ENCODE measurements at regions not wholly inside any gene's neighbourhood (a gene's known extent, or its start where the extent isn't known, plus 50 kb on each side); places are given as distances from the start of the nearest gene placed in this dataset.

GRCh38 chr7:79719216-79719615, 265.7 kb upstream of the MAGI2 start:
- H3K4me3 Mint-ChIP-seq, result no peak overlapping the region
- H3K27ac ChIP-seq, result no peak overlapping the region
- H3K36me3 Mint-ChIP-seq, result no peaks in the 10 kb centered on the region
- H3K9me3 Mint-ChIP-seq, result no peaks in the 10 kb centered on the region
- H3K27me3 Mint-ChIP-seq (ENCODE audit: insufficient read depth, low read depth), result peaks cover 2% of the 10 kb centered on the region
- H3K4me2 ChIP-seq, result no peak overlapping the region
- no peaks in the 10 kb centered on the region for H3K9me3 ChIP-seq (ENCODE audit: low read depth)
- H4K20me1 ChIP-seq (ENCODE audit: low read depth), result no peaks in the 10 kb centered on the region
- DNase-seq (ENCODE audit: low spot score), result no peak
- H3K4me3 ChIP-seq, result no peak overlapping the region
- TF ChIP-seq EZH2 (IDR thresholded peaks at IDR 0.05) (no peak), EZH2phosphoT487 (IDR thresholded peaks at IDR 0.05) (no peak)
- TF ChIP-seq, protein P1, sequence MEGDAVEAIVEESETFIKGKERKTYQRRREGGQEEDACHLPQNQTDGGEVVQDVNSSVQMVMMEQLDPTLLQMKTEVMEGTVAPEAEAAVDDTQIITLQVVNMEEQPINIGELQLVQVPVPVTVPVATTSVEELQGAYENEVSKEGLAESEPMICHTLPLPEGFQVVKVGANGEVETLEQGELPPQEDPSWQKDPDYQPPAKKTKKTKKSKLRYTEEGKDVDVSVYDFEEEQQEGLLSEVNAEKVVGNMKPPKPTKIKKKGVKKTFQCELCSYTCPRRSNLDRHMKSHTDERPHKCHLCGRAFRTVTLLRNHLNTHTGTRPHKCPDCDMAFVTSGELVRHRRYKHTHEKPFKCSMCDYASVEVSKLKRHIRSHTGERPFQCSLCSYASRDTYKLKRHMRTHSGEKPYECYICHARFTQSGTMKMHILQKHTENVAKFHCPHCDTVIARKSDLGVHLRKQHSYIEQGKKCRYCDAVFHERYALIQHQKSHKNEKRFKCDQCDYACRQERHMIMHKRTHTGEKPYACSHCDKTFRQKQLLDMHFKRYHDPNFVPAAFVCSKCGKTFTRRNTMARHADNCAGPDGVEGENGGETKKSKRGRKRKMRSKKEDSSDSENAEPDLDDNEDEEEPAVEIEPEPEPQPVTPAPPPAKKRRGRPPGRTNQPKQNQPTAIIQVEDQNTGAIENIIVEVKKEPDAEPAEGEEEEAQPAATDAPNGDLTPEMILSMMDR (IDR thresholded peaks at IDR 0.05), result no peak
- no peak overlapping the region for H2AFZ ChIP-seq (replicated peaks)
- H3K36me3 ChIP-seq, result no peaks in the 10 kb centered on the region
- H3K27ac Mint-ChIP-seq, result no peak overlapping the region
- no peaks in the 10 kb centered on the region for H3K79me2 ChIP-seq (ENCODE audit: low read depth)
- no peaks in the 10 kb centered on the region for H3K4me1 ChIP-seq
- no peaks in the 10 kb centered on the region for H3K27me3 ChIP-seq
- H3K9ac ChIP-seq, result no peak overlapping the region
- H3F3A ChIP-seq (ENCODE audit: low read depth), result no peaks in the 10 kb centered on the region
- H3K4me1 Mint-ChIP-seq, result no peaks in the 10 kb centered on the region

GRCh38 chr7:79716329-79716728, 262.9 kb upstream of the MAGI2 start:
- Mint-ChIP-seq H3K36me3 (no peaks in the 10 kb centered on the region), H3K9me3 (no peaks in the 10 kb centered on the region), H3K4me3 (no peak overlapping the region), H3K27ac (no peak overlapping the region), H3K27me3 (ENCODE audit: insufficient read depth, low read depth) (peaks cover 2% of the 10 kb centered on the region), H3K4me1 (peaks cover 11% of the 10 kb centered on the region)
- H2AFZ ChIP-seq (replicated peaks), result no peak overlapping the region
- H3K79me2 ChIP-seq (ENCODE audit: low read depth), result no peaks in the 10 kb centered on the region
- no peaks in the 10 kb centered on the region for H4K20me1 ChIP-seq (ENCODE audit: low read depth)
- TF ChIP-seq EZH2 (IDR thresholded peaks at IDR 0.05) (no peak), EZH2phosphoT487 (IDR thresholded peaks at IDR 0.05) (no peak)
- TF ChIP-seq, protein P1 (IDR thresholded peaks at IDR 0.05), result no peak
- H3K36me3 ChIP-seq, result no peaks in the 10 kb centered on the region
- H3K4me2 ChIP-seq, result no peak overlapping the region
- no peak overlapping the region for H3K9ac ChIP-seq
- H3K4me1 ChIP-seq, result no peaks in the 10 kb centered on the region
- H3K27ac ChIP-seq, result no peak overlapping the region
- no peak overlapping the region for H3K4me3 ChIP-seq
- no peaks in the 10 kb centered on the region for H3K9me3 ChIP-seq (ENCODE audit: low read depth)
- H3F3A ChIP-seq (ENCODE audit: low read depth), result no peaks in the 10 kb centered on the region
- DNase-seq (ENCODE audit: low spot score), result no peak
- no peaks in the 10 kb centered on the region for H3K27me3 ChIP-seq

DNA sequence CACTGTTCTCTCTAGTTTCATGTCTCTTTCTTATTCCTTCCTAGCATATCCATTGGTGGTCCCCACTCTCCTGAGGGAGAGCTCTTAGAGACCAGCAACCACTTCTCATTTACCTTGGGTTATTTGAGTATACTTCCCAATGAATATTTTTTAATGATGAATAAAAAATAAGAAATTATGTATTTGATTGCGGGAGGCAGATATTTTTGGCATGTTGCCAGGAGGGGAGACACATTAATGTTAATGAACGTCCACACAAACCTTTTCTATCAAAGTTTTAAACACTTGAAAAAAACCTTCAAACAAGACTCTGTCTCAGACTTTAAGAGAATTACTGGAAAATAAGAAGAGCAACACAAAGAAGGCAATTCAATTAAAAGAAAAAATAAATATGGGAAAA, 260.6 kb upstream of the MAGI2 start:
- Mint-ChIP-seq H3K4me3 (no peak overlapping the region), H3K36me3 (no peaks in the 10 kb centered on the region), H3K27me3 (ENCODE audit: insufficient read depth, low read depth) (peaks cover 2% of the 10 kb centered on the region), H3K9me3 (no peaks in the 10 kb centered on the region), H3K27ac (no peak overlapping the region), H3K4me1 (peaks cover 21% of the 10 kb centered on the region)
- H2AFZ ChIP-seq (replicated peaks), result no peak overlapping the region
- H3K27me3 ChIP-seq, result no peaks in the 10 kb centered on the region
- no peaks in the 10 kb centered on the region for H3K79me2 ChIP-seq (ENCODE audit: low read depth)
- no peaks in the 10 kb centered on the region for H4K20me1 ChIP-seq (ENCODE audit: low read depth)
- H3K9ac ChIP-seq, result no peak overlapping the region
- no peak for DNase-seq (ENCODE audit: low spot score)
- TF ChIP-seq, protein P1 (IDR thresholded peaks at IDR 0.05), result no peak
- no peak overlapping the region for H3K4me3 ChIP-seq
- no peak overlapping the region for H3K4me2 ChIP-seq
- H3K4me1 ChIP-seq, result no peaks in the 10 kb centered on the region
- H3F3A ChIP-seq (ENCODE audit: low read depth), result no peaks in the 10 kb centered on the region
- no peaks in the 10 kb centered on the region for H3K9me3 ChIP-seq (ENCODE audit: low read depth)
- no peaks in the 10 kb centered on the region for H3K36me3 ChIP-seq
- H3K27ac ChIP-seq, result no peak overlapping the region

- H3K9ac ChIP-seq, result no peak overlapping the region
- H2AFZ ChIP-seq (replicated peaks), result no peak overlapping the region
- H3K27me3 ChIP-seq, result no peaks in the 10 kb centered on the region
- no peaks in the 10 kb centered on the region for H3F3A ChIP-seq (ENCODE audit: low read depth)
- no peaks in the 10 kb centered on the region for H4K20me1 ChIP-seq (ENCODE audit: low read depth)
- DNase-seq (ENCODE audit: low spot score), result no peak
- no peaks in the 10 kb centered on the region for H3K36me3 ChIP-seq
- no peaks in the 10 kb centered on the region for H3K27me3 Mint-ChIP-seq (ENCODE audit: insufficient read depth, low read depth)
- TF ChIP-seq, protein P1 (IDR thresholded peaks at IDR 0.05), result no peak
- TF ChIP-seq EZH2 (IDR thresholded peaks at IDR 0.05) (no peak), EZH2phosphoT487 (IDR thresholded peaks at IDR 0.05) (no peak)
- H3K27ac Mint-ChIP-seq, result no peak overlapping the region
- H3K36me3 Mint-ChIP-seq, result no peaks in the 10 kb centered on the region
- H3K4me3 Mint-ChIP-seq, result no peak overlapping the region
- H3K4me2 ChIP-seq, result no peak overlapping the region
- no peaks in the 10 kb centered on the region for H3K79me2 ChIP-seq (ENCODE audit: low read depth)
- H3K9me3 Mint-ChIP-seq, result no peaks in the 10 kb centered on the region
- H3K4me1 ChIP-seq, result no peaks in the 10 kb centered on the region
- H3K27ac ChIP-seq, result no peak overlapping the region
- H3K4me1 Mint-ChIP-seq, result peaks cover 21% of the 10 kb centered on the region
- H3K9me3 ChIP-seq (ENCODE audit: low read depth), result no peaks in the 10 kb centered on the region
- no peak overlapping the region for H3K4me3 ChIP-seq
Observed at GRCh38 chr7:79713276-79713675, 259.8 kb upstream of the MAGI2 start.

Measured in neural progenitor cell (in vitro differentiated cells).